Dedifferentiated amniotic fluid mesenchymal stem cell (primary cell): ENCODE measurements at regions not wholly inside any gene's neighbourhood (a gene's known extent, or its start where the extent isn't known, plus 50 kb on each side); places are given as distances from the start of the nearest gene placed in this dataset.
"Not testable (repeated sequence)": the region's sequence is repeated elsewhere in the genome, so short reads cannot be mapped to it uniquely, and the experiment has no call there.

ENCODE experiments used
- DNase-seq: peaks from one replicate; pipeline ENCODE4 v3.0.0-alpha.2; 2016; ENCODE audit errors: extremely low spot score

DNA sequence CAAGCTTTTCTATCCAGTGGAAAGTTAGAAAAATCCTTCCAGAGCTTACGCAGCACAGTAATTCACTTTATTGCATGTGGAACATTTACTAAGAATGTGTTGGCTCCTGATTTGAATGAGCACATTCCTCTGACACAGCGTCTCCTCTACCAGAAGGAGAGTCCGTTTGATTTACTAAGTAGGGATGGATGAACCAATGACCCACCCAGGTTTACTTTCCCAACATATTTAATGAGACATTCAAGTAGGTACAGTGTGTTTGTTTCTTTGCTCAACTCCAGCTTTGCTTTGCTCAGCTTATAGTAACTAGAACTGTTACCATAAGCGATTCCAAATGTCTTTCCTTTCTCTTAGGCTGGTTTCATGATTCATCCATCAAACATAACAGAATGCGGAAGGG lies 161.7 kb downstream of the SMARCA1 start:
- no peak for DNase-seq

DNA sequence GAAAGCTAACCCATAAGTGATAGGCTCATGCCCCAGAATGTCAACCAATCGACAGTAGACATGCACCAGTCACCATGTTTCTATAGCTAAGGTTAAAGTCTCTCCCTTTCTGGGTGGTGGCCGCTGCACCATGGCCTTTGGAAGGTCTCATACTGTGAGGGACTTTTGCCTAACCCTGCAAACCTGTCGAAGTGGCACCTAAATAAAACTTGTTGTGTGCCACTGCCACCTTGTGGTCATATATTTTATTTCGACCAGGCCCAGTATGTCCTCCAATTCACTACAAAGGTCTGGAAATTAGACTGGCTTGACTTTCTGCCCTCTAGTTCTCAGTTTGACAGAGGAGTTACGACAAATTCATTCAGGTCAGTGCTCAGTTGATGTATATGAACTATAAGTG lies 163.1 kb downstream of the SMARCA1 start:
- no peak for DNase-seq

DNA sequence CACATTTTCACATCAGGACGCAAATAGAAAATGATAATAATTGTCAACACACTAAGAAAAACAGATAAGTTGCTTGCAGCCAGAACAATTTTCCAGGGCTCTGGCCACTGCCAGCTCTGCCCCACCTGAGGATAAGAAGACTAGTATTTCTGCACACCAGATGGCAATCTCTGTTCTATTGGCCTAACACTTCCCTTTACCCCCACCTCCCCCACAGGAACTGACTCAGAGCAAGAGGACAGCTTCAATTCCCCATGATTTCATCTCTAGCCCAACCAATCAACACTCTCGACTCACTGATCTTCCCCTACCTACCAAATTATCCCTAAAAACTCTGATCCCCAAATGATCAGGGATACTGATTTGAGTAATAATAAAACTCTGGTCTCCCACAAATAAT lies 164.0 kb downstream of the SMARCA1 start:
- DNase-seq: no peak

DNA sequence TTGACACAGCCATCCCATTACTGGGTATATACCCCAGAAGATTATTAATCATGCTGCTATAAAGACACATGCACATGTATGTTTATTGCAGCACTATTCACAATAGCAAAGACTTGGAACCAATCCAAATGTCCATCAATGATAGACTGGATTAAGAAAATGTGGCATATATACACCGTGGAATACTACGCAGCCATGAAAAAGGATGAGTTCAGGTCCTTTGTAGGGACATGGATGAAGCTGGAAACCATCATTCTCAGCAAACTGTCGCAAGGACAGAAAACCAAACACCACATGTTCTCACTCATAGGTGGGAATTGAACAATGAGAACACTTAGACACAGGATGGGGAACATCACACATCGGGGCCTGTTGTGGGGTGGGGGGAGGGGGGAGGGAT lies 165.9 kb downstream of the SMARCA1 start:
- DNase-seq: not testable (repeated sequence)

DNA sequence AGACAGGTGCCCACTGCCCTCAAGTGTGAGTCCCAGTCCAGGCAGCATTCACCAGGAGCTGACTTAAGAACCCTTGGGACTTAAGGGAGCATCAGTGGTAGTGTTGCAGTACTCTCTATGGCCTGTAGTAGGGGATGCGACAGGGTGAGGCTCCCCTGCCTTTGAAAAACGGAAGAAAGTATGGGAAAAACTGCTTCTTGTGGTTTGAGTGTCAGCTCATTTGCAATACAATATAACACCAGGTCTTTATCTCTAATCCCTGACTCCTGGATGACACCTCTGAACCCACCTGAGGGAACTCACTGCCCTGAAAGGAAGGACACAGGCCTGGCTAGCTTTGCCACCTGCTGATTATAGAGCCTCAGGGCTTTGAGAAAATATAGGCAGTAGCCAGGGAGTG lies 176.0 kb downstream of the SMARCA1 start:
- no peak for DNase-seq

DNA sequence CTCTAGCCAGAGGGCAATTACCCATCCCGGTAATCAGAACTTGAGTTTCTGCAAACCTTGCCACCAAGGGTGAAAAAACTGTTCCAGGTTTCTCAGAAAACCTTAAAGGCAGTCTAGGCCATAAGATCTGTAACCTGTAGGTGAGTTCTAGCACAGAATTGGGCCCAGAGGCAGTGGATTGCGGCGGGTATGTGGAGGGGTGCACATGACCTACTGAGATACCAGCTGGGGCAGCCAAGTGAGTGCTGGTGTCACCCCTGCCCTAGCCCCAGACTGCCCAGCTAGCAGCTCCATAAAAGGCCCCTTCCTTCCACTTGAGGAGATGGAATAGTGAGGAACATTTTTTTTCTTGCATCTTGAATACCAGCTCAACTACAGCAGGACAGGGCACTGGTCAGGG lies 176.7 kb downstream of the SMARCA1 start:
- DNase-seq: no peak

DNA sequence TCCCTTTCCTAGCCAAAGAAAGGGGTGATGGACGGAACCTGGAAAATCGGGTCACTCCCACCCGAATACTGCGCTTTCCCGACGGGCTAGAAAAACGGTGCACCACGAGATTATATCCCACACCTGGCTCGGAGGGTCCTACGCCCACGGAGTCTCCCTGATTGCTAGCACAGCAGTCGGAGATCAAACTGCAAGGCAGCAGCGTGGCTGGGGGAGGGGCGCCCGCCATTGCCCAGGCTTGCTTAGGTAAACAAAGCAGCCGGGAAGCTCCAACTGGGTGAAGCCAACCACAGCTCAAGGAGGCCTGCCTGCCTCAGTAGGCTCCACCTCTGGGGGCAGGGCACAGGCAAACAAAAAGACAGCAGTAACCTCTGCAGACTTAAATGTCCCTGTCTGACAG lies 186.0 kb downstream of the SMARCA1 start:
- not testable (repeated sequence) for DNase-seq

DNA sequence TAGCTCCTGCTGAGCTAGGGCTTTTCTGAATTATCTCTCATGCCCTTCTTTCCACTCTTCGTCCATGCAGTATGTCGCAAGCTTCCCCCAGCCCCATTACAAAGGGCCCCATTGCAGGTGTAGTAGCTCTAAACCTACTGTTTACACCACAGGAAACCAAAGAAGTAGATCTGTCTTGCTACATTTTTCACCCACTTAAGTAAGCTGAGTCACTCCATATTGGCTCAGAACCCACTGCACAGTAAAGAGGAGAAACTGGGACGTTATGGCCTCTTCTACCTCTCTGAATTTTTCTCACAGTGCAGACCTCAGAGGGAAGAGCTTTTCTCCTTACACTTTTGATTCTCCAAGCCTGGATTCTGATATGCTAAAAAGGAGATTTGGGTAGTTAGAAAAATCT lies 200.2 kb downstream of the SMARCA1 start:
- DNase-seq: no peak

DNA sequence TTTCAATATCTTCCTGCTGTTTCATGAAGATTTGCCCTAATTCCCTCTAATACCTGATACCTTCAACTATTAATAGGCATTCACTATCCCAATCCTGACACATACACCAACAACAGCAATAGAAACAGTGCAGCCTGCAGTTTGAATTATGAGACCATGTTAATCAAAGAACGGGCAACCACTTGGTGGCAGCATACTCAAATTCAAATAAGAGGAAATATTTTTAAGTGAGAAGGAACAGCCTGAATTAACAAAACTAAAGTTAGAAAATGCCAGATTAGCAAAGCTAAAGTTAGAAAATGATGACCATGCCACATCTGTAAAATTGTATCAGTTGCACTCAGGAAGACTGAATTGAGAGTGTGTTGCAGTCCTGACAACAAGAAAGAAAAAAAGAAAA lies 204.9 kb downstream of the SMARCA1 start:
- no peak for DNase-seq

DNA sequence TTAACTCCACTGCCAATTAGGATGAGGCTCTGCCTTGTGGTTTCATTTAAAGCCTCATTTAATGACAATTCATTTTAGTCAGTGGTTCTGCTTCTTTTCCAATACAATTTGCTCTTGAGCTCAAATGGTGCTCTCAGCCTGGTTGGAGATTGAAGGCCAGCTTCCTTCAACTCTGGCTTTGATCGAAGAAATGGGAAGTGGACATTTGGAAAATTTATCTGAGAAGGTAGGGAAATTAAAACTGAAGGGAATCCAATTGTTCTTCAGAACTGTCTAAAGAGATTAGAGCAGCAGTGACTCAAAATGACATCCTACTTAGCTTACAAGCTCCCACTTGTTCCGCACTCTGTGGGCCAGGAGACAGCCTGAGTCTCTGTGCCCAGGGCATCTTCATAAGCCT lies 206.8 kb downstream of the SMARCA1 start:
- DNase-seq: no peak

DNA sequence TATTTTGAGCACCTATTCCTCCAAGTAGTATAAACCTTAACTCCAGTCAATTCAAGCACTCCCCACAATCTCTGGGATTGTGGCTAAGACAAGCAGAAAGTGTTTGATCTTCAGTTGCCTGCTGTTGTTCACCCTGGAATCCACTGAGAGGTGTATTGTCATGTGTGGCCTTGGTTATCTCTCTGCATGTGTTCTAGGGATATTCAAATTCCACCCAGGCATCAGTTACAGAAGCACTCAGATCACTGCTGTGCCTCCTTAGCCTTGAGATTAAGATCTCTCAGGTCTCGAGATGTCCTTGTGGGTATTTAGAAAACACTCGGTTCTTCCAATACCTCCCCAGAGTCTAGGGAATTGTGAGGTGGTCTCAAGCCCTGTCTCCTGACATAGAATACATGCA lies 213.3 kb downstream of the SMARCA1 start:
- DNase-seq: no peak

DNA sequence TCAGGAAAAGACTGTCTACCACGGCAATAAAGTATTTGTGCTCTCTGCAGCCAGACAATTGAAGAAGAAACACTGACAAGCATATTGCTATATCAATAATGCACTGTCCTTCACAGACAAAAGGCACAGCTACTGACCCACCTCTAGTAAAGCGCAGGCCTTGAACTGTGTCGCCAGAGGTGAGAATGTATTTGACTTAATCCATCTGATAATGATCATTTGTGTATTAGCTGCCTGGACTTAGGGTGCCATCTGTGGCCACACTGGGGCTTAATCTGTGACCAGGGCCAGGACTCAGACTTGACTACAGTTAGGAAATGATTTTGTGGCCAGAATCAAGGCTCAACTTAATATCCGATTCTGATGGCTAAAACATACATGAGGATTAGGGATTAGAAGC lies 260.4 kb downstream of the SMARCA1 start:
- no peak for DNase-seq

DNA sequence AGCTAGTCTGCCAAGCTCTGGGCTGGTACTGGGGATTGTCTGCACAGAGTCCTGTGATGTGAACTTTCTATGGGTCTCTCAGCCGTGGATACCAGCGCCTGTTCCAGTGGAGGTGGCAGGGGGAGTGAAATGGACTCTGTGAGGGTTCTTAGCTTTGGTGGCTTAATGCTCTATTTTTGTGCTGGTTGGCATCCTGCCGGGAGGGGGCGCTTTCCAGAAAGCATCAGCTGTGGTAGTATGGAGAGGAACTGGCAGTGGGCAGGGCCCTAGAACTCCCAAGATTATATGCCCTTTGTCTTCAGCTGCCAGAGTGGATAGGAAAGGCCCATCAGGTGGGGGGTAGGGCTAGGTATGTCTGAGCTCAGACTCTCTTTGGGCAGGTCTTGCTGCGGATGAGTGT lies 267.8 kb downstream of the SMARCA1 start:
- DNase-seq: not testable (repeated sequence)

DNA sequence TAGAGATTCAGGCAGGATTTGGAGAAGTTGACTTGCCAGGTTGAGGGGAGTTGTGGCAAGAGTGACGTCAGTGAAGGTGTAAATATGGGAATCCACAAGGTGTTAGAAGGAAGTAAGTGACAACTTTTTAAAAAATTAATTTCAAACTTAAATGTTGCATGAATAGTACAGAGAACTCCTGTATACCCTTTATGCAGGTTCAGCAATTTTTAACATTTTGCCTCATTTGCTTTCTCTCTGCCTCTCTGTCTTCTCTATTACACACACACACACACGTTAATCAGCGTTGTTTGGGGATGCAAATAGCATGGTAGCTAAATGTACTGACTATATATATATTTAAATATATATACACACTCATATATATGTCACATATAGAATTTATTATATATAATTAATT lies 273.7 kb downstream of the SMARCA1 start:
- no peak for DNase-seq

DNA sequence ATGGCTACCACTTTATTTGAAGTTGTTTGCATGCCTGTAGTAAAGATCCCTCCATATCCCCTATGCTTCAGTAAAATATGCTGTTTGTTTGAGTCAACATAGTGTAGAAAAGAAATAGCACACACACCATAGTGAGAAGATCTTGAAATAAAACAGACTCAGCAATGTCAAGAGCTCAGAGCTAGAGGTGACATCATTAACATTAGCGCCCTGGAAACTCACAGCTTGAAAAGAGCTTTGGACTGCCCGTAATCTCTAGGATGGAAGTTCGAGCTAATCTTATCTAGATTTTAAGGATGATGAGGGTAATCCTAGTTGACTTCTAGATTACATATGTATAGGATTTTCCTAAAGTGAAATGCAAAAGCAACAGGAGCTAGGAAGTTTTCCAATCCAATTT lies 275.6 kb downstream of the SMARCA1 start:
- DNase-seq: no peak

DNA sequence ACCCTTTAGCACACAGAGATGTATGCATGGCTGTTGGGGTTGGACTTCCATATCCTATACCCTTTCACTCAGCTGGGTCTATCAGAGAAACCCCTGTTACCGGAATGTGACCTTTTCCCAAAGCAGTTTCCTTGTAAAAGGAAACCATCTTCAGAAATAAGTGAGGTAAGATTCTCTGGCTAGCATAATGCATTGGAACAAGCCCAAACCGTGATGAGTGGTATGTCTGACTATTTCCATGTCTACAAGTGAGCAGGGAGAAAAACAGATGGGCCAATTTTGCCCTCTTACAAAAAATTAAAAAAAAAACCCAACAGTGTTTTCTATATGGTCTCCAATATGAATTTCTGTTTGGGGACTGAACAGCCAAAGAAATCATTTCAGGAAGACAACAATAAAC lies 283.9 kb downstream of the SMARCA1 start:
- no peak for DNase-seq

DNA sequence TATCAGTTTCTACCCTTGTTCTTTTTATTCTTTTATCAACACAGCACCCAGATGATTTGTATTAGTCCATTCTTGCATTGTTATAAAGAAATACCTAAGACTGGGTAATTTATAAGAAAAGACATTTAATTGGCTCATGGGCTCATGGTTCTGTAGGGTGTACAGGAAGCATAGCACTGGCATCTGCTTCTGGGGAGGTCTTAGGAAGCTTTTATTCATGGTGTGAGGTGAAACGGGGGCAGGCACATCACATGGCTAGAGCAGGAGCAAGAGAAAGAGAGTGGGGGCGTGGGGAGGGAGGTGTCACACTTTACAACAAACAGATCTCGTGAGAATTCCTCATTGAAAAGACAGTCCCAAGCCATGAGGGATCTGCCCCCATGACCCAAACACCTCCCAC lies 285.3 kb downstream of the SMARCA1 start:
- DNase-seq: no peak

DNA sequence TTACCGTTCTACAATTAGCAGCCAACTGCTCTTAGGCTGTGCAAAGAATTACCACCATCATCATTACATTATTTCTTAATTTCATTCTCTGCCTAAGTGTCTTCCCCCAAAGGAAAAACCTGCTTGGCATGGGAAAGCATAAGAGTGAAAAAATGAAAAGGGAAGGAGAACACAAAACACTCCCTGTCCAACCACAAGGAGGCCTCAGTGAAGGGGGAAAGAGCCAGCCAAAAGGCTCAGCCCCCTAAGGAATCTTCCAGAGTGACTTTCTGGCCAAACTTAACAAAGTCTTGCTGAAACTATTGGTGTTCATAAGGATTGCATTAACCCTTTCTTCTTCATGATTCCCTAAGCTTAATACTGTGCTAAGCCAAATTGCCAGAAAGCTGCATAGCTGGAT lies 287.4 kb downstream of the SMARCA1 start:
- no peak for DNase-seq

DNA sequence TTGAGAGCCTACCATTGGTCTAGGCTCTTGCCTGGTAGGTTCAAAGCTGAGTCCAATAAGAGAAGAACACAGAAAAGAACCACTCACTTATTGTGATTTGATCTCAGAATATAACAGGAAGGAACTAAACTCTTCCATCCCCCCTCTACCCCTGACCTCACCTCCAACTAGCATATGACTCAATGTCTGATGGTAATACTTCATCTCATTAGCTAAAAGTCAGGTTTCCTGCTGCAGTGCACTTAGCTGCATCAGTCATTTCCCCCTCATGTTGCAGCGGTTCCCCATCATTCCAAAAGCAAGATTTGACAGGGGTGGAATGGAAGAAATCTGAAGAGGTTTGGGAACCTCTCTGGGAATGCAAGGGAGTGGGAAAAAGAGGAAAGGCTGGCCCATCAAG lies 289.5 kb downstream of the SMARCA1 start:
- no peak for DNase-seq

DNA sequence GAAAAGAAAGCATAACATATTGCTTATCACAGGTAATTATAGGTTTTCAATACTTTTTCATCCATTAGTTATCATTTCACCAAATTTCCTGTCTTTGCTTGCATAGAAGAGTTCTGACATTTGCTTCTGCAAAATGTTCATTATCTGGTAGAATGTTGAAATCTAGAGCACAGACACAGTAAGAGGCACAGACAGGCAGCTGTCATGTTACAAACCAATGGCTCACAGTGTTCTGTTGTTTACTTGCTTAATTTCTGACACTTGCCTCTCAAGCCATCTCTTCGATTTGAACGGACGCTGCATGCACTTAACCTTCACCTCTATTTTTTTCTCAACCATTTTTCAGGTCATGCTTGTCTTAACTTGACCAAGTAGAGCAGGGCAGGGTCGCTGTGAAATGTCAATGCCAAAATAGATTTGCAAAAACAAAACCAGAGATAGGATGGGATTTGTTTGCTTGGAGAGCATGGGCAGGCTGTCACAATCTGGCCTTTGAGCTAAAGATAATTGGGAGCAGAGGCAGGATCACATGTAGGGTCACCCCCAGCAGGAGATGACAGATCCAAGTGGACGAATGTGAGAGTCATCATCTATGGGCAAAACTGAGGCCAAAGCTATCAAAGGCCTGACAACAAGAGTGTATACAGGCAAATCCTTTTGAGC lies 292.3 kb downstream of the SMARCA1 start:
- no peak for DNase-seq

DNA sequence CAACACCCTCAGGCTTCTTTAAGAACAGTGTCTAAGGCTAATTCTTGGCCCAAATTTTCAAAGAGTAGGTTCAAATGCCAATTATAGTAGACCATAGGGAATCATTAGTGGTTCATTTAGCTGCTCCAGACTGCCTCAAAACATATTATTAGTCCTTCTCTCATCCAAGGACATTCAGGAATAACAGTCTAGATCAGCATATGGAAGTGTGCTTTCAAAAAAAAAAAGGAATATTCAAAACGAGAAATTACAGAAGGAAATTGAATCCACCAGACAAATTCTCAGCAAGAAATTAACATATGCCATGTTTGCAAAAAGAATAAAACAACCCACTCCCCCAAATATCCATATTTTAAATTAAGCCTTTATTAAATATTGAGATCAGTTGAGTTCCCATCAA lies 293.1 kb downstream of the SMARCA1 start:
- no peak for DNase-seq

DNA sequence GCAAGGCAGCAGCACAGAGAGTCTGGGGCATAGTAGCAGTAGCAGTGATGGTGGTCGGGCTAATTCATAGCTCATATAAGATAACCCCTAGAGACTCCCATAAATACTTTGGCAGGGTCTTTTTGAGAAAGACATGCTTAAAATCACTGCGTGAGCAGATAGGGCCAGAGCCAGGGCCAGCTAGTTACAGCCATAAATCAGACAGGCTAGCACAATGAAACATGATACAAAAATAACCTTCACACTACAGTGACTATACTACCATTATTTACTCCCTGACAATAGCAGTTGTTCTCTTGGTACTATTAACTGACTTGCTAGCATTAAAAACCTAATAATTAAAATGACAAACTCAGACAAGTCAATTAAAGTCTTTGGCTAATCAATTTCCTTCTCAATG lies 295.9 kb downstream of the SMARCA1 start:
- no peak for DNase-seq

DNA sequence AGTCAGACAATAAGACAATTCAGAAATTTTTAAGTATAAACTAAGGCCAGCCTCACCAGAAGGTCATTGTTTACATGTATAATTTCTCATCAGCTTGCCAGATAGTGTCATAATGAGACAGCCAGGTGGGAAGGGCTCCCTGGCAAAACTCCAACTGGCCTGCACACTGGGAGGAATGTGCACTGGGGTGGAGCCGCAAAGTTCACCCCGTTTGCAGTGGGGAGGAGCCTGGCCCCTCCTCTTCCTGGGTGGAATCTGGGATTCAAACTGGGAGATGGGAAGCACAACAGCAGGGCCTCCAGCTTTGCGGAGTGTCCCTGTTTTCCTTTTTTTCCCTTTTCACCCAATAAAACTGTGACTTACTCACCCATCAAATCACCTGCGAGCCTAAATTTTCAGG lies 329.9 kb downstream of the SMARCA1 start:
- DNase-seq: no peak

DNA sequence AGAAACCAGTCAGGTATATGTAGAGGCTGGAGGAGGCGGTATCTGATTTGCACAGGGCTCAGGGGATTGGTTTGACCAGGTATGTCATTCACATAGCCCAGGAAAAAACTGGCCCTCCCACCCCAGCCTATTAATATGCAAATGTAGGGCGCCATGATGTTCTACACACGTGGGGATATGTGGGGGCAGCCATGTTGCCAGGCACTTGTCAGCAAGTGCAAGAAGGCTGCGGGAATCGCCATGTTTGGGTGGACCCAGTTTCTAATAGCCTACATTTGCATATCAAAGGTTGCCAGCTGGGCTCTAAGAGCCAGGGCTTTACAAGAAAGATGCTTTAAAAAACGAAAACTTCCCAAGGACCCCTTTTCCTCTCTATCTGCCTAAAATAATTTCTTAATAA lies 335.1 kb downstream of the SMARCA1 start:
- DNase-seq: no peak

DNA sequence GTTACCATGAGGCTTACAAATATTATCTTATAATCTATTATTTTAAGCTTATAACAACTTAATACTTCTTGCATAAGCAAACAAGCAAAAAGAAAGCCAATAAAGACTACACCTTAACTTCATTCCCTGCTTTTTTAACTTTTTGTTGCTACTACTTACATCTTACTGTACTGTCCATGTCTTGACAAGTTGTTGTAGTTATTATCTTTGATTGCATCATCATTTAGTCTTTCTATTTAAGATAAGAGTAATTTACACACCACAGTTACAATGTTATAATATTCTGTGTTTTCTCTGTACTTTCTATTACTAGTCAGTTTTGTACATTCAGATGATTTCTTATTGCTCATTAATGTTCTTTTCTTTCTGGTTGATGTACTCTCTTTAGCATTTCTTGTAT lies 346.6 kb downstream of the SMARCA1 start:
- no peak for DNase-seq
